KMS-11 (cell line): ENCODE measurements at regions not wholly inside any gene's neighbourhood (a gene's known extent, or its start where the extent isn't known, plus 50 kb on each side); places are given as distances from the start of the nearest gene placed in this dataset.

ENCODE experiments used
- H2AFZ ChIP-seq: fragments of 200-600 bp; sonication (generic); 2 replicates; pipeline ENCODE4 v1.6.1; 2016; ENCODE audit warnings: antibody characterized with exemption, mixed run types, low read depth
- H3K27ac ChIP-seq: fragments of 200-600 bp; sonication (generic); 2 replicates; pipeline ENCODE4 v1.6.1; 2016; ENCODE audit warnings: mild to moderate bottlenecking, mixed run types
- H3K27me3 ChIP-seq: fragments of 200-600 bp; sonication (generic); 2 replicates; pipeline ENCODE4 v1.6.1; 2017; ENCODE audit warnings: mild to moderate bottlenecking, low read depth, mixed run types, moderate library complexity; ENCODE audit not compliant: insufficient read depth
- H3K36me3 ChIP-seq: fragments of 200-600 bp; sonication (generic); 2 replicates; pipeline ENCODE4 v1.6.1; 2017; ENCODE audit warnings: mild to moderate bottlenecking, mixed run types; ENCODE audit not compliant: insufficient read depth
- H3K4me1 ChIP-seq: fragments of 200-600 bp; sonication (generic); 2 replicates; pipeline ENCODE4 v1.6.1; 2016; ENCODE audit warnings: mild to moderate bottlenecking, low read depth, mixed run types; ENCODE audit not compliant: poor library complexity, severe bottlenecking
- H3K4me2 ChIP-seq: fragments of 200-600 bp; sonication (generic); 2 replicates; pipeline ENCODE4 v1.7.0; 2016; ENCODE audit warnings: mild to moderate bottlenecking, mixed run types
- H3K4me3 ChIP-seq: fragments of 200-600 bp; sonication (generic); IDR thresholded peaks from 2 replicates; pipeline ENCODE4 v1.6.1; 2017; ENCODE audit warnings: low read depth, low read length, mixed read lengths; ENCODE audit not compliant: insufficient read depth
- H3K79me2 ChIP-seq: fragments of 200-600 bp; sonication (generic); 2 replicates; pipeline ENCODE4 v1.6.1; 2016; ENCODE audit warnings: low read depth, mixed run types; ENCODE audit not compliant: insufficient read depth
- H3K9ac ChIP-seq: fragments of 200-600 bp; sonication (generic); 2 replicates; pipeline ENCODE4 v1.6.1; 2016; ENCODE audit warnings: mild to moderate bottlenecking, mixed run types
- H4K20me1 ChIP-seq: fragments of 200-600 bp; sonication (generic); 2 replicates; pipeline ENCODE4 v1.6.1; 2016; ENCODE audit warnings: mild to moderate bottlenecking, mixed run types; ENCODE audit not compliant: insufficient read depth
- CTCF ChIP-seq: fragments of 200-600 bp; sonication (generic); conservative IDR thresholded peaks from 2 replicates; pipeline ENCODE4 v1.6.1; 2017; ENCODE audit warnings: low read depth, mild to moderate bottlenecking, antibody characterized with exemption, low read length, moderate library complexity, mixed read lengths

- no peaks in the 10 kb centered on the region for H4K20me1 ChIP-seq
- H3K79me2 ChIP-seq, result no peaks in the 10 kb centered on the region
- H3K36me3 ChIP-seq, result no peaks in the 10 kb centered on the region
- no peak for TF ChIP-seq CTCF
- H3K27me3 ChIP-seq, result no peaks in the 10 kb centered on the region
- H3K4me1 ChIP-seq, result no peaks in the 10 kb centered on the region
- H3K27ac ChIP-seq, result no peak overlapping the region
- no peak overlapping the region for H3K4me3 ChIP-seq
- no peak overlapping the region for H2AFZ ChIP-seq
- no peak overlapping the region for H3K4me2 ChIP-seq
- H3K9ac ChIP-seq, result no peak overlapping the region
These were observed 1247.9 kb upstream of the MAP3K7 start for GRCh38 chr6:91834813-91835212.

GRCh38 chr6:91827151-91827550 lies 1240.3 kb upstream of the MAP3K7 start:
- Histone ChIP-seq H3K4me1 (no peaks in the 10 kb centered on the region), H3K4me2 (no peak overlapping the region), H3K79me2 (no peaks in the 10 kb centered on the region), H3K27ac (no peak overlapping the region), H3K9ac (no peak overlapping the region), H3K27me3 (no peaks in the 10 kb centered on the region), H4K20me1 (no peaks in the 10 kb centered on the region), H3K4me3 (no peak overlapping the region), H2AFZ (no peak overlapping the region), H3K36me3 (no peaks in the 10 kb centered on the region)
- TF ChIP-seq CTCF, result no peak

- TF ChIP-seq CTCF, result no peak
These were observed 1239.3 kb upstream of the MAP3K7 start for GRCh38 chr6:91826128-91826527.

GRCh38 chr6:91824331-91824730 lies 1237.5 kb upstream of the MAP3K7 start:
- Histone ChIP-seq H3K79me2 (no peaks in the 10 kb centered on the region), H3K27me3 (no peaks in the 10 kb centered on the region), H2AFZ (no peak overlapping the region), H3K4me3 (no peak overlapping the region), H3K9ac (no peak overlapping the region), H4K20me1 (no peaks in the 10 kb centered on the region), H3K4me1 (no peaks in the 10 kb centered on the region), H3K36me3 (no peaks in the 10 kb centered on the region), H3K27ac (no peak overlapping the region), H3K4me2 (no peak overlapping the region)
- no peak for TF ChIP-seq CTCF

More at GRCh38 chr6:91826128-91826527, 1239.3 kb upstream of the MAP3K7 start:
- no peaks in the 10 kb centered on the region for H3K27me3 ChIP-seq
- no peaks in the 10 kb centered on the region for H3K79me2 ChIP-seq
- H3K9ac ChIP-seq, result no peak overlapping the region
- no peak overlapping the region for H3K4me3 ChIP-seq
- H3K27ac ChIP-seq, result no peak overlapping the region
- H3K4me1 ChIP-seq, result no peaks in the 10 kb centered on the region
- H3K4me2 ChIP-seq, result no peak overlapping the region
- H2AFZ ChIP-seq, result no peak overlapping the region
- H4K20me1 ChIP-seq, result no peaks in the 10 kb centered on the region
- no peaks in the 10 kb centered on the region for H3K36me3 ChIP-seq

GRCh38 chr6:91822581-91822980 lies 1235.7 kb upstream of the MAP3K7 start:
- Histone ChIP-seq H3K27ac (no peak overlapping the region), H3K27me3 (no peaks in the 10 kb centered on the region), H3K4me2 (no peak overlapping the region), H2AFZ (no peak overlapping the region), H3K4me1 (no peaks in the 10 kb centered on the region), H3K36me3 (no peaks in the 10 kb centered on the region), H4K20me1 (no peaks in the 10 kb centered on the region), H3K9ac (no peak overlapping the region), H3K4me3 (no peak overlapping the region), H3K79me2 (no peaks in the 10 kb centered on the region)
- TF ChIP-seq CTCF, result no peak
